GM19023 (cell line): ENCODE measurements at regions not wholly inside any gene's neighbourhood (a gene's known extent, or its start where the extent isn't known, plus 50 kb on each side); places are given as distances from the start of the nearest gene placed in this dataset.
"Not testable (repeated sequence)": the region's sequence is repeated elsewhere in the genome, so short reads cannot be mapped to it uniquely, and the experiment has no call there.

Experiments
- ATAC-seq: cut with Tn5 transposase; IDR thresholded peaks from one replicate; pipeline ENCODE4 v1.9.1; 2021; ENCODE audit warnings: mild to moderate bottlenecking, moderate library complexity; ENCODE audit not compliant: unreplicated experiment

GRCh38 chr15:79538527-79538926 is 106.4 kb downstream of the MINAR1 start:
- no peak for ATAC-seq

- ATAC-seq, result no peak
Observed at GRCh38 chr15:79539401-79539800, 107.3 kb downstream of the MINAR1 start.

GRCh38 chr15:79540551-79540950 is 108.4 kb downstream of the MINAR1 start:
- no peak for ATAC-seq

GRCh38 chr15:79541196-79541595 is 109.1 kb downstream of the MINAR1 start:
- no peak for ATAC-seq

- ATAC-seq, result no peak
Observed at GRCh38 chr15:79543097-79543496, 111.0 kb downstream of the MINAR1 start.

- ATAC-seq, result no peak
Observed at GRCh38 chr15:79549196-79549595, 117.1 kb downstream of the MINAR1 start.

GRCh38 chr15:79560384-79560783 is 128.2 kb downstream of the MINAR1 start:
- no peak for ATAC-seq

GRCh38 chr15:79561982-79562381 is 129.8 kb downstream of the MINAR1 start:
- no peak for ATAC-seq

GRCh38 chr15:79562403-79562815 is 130.3 kb downstream of the MINAR1 start:
- ATAC-seq, result no peak

GRCh38 chr15:79562899-79563298 is 130.8 kb downstream of the MINAR1 start:
- ATAC-seq, result no peak

GRCh38 chr15:79570004-79570403 is 137.9 kb downstream of the MINAR1 start:
- ATAC-seq, result no peak

- ATAC-seq, result no peak
Observed at GRCh38 chr15:79572691-79573404, 140.7 kb downstream of the MINAR1 start.

- ATAC-seq, result not testable (repeated sequence)
Observed at GRCh38 chr15:79574431-79575273, 142.5 kb downstream of the MINAR1 start.

- no peak for ATAC-seq
Observed at GRCh38 chr15:79582650-79583049, 150.5 kb downstream of the MINAR1 start.

- no peak for ATAC-seq
Observed at GRCh38 chr15:79592126-79592525, 160.0 kb downstream of the MINAR1 start.

GRCh38 chr15:79593119-79593869 is 161.2 kb downstream of the MINAR1 start:
- no peak for ATAC-seq

- no peak for ATAC-seq
Observed at GRCh38 chr15:79595306-79595705, 163.2 kb downstream of the MINAR1 start.

GRCh38 chr15:79595995-79596622 is 164.0 kb downstream of the MINAR1 start:
- peak; percentile 94 for ATAC-seq

GRCh38 chr15:79598639-79599038 is 166.5 kb downstream of the MINAR1 start:
- ATAC-seq, result no peak

- no peak for ATAC-seq
Observed at GRCh38 chr15:79601405-79602086, 169.4 kb downstream of the MINAR1 start.
